ENCODE measurements at regions not wholly inside any gene's neighbourhood (a gene's known extent, or its start where the extent isn't known, plus 50 kb on each side); places are given as distances from the start of the nearest gene placed in this dataset.
A peak's percentile ranks its signal among the peaks of the same experiment; 100 is the strongest.

DNA sequence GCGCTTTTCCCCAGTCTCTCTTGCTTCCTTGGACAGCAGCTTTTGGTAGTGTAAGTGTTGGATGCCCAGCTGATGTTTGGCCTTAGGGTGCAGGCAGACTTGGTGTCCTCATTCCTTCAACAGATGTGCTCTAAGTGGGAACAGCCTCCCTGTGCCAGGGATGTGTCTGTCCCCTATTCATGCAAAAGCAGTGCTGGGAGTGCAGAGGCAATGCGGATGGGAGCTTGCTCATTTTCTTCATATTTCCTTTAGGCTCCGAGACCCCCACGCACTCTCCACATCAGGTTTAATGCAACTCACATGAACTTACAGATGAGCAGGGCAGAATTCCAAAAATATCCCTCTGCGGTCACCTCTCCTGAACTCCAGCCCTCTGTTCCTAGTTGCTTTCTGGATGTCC is 96.1 kb downstream of the IER5 start:
- TF ChIP-seq, protein P1, sequence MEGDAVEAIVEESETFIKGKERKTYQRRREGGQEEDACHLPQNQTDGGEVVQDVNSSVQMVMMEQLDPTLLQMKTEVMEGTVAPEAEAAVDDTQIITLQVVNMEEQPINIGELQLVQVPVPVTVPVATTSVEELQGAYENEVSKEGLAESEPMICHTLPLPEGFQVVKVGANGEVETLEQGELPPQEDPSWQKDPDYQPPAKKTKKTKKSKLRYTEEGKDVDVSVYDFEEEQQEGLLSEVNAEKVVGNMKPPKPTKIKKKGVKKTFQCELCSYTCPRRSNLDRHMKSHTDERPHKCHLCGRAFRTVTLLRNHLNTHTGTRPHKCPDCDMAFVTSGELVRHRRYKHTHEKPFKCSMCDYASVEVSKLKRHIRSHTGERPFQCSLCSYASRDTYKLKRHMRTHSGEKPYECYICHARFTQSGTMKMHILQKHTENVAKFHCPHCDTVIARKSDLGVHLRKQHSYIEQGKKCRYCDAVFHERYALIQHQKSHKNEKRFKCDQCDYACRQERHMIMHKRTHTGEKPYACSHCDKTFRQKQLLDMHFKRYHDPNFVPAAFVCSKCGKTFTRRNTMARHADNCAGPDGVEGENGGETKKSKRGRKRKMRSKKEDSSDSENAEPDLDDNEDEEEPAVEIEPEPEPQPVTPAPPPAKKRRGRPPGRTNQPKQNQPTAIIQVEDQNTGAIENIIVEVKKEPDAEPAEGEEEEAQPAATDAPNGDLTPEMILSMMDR (IDR thresholded peaks at IDR 0.05), result no peak

DNA sequence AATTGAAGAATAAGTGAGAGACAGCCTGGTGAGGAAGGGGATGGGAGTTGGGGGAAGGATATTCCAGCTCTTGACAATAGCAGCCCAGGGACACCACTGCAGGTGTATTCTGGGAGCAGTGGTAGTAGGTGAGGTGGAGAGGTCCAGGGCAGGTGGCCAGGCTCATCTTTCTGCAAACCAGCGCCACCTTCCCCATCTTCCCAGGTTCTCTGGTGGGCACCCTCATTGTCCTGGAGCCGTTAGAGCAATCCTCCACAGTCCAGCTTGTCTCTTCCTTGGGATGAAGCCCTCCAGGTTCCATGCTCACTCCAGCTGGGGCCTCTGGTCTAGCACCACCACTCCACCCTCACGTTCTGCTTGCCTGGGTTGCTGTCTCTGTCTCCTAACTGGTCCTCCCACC is 97.0 kb downstream of the IER5 start:
- TF ChIP-seq, protein P1 (IDR thresholded peaks at IDR 0.05), result no peak

DNA sequence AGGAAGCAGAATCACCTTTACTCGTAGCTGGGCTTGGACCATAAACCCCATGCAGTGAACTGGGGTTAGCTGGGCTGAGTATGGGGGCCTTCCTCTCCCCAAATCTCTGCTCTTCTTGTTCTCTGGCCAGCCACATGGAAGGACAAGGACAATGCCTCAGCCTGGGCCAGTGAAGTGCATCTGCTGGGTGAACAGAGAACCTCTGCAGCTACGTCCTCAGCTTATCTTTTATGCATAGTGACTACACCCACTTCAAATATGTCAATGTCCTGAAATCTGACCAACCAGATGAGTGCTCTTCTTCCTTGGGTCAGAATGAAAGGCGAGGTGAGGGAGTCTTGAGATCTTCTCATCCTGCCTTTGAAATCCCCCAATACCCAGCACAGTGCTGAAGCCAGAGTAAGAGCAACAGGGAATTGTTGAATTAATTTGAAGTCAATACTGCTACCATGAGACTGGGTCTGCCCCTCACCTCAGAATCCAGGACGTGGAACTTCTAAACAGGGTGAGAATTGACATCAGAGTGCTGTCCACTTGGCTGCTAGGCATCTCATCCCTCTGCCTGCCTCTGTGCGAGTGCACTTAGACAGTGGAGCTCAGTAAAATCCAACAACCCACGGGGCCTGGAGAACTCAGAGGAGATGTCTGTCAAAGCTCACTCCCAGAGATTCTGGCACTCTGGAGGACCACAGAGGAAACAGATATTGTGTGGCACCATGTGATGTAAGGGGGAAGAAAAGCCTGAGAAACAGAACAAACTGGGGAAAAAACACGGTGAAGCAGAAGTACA is 99.0 kb downstream of the IER5 start:
- TF ChIP-seq, protein P1 (IDR thresholded peaks at IDR 0.05), result no peak

DNA sequence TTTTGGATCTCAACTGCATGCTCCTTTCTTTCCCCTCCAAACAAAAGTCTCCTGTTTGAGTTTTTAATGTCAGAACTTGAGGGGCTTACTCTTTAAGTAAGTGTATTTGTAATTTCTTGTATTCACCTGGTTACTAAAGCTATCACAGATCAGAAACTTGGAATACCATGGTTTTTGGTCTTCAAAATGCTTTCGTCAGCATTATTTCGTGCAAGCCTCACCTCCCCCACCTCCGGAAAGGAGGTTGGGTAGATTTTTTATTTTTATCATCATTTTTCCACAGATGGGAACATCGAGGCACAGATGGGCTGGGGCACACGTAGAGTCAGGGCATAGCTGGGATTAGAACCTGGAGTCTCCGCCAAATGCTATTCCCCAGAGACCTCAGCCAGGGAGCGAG is 100.7 kb downstream of the IER5 start:
- TF ChIP-seq, protein P1 (IDR thresholded peaks at IDR 0.05), result no peak

DNA sequence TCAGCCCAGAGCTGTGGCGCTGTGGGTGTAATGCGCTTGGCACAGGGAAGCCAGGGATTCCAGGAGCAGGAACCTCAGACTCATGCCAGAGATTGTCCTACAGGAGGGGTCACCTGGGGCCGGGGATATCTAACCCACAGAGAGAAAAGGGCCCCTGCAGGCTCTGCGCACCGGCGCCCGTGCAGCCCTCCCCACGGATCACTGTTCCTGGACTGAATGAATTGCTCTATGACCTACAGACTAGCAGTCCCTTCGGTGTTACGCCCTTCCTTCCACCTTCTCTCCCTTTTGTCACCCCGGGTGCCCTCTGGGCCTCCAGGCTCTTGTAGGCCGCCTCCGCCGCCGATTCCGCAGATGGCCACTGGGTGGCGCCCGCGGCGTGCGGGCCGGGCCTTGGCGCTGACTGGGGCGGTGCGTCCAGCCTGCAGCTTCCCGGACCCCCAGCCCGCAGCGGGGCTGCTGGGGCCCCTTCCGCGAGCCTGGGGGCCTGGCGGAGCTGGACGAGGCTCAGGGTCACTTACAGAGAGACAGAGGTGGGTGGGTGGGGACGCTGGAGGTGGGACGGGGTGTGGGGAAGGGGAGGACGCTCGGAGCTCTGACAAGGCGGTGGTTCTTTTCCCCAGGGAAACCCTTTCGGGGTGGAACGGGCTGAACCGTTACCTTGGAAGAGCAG is 101.3 kb downstream of the IER5 start:
- TF ChIP-seq, protein P1 (IDR thresholded peaks at IDR 0.05), result peak; percentile 100

DNA sequence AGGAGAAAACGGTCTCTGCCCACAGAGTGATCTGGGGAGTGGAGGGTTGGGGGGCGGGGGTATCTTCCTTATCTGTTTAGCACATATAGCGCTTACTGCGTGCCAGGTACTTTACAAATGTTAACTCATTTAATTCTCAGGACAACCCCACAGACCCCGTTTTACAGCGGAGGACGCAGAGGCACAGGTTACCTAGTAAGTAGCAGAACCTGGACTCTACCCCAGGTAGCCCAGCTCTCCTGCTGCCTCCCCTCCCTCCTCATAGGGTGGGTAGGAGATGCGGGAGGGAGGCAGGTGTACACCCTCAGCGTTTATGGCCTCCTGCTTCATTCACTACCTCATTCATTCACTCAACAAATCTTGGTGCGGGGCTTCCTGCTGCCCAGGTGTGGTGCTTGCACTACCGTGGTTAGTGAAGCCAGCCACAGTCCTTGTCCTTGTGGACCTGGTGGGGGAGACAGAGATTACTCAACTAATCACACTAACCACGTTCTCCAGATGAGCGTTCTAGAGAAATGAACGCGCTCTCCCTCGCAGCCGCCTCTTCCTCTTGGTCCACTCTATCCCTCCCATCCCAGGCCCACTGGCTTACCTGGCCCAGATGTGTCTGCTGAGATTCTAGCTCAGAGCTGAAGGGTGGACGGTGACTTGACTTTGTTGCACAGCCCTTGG is 102.0 kb downstream of the IER5 start:
- TF ChIP-seq, protein P1 (IDR thresholded peaks at IDR 0.05), result no peak

DNA sequence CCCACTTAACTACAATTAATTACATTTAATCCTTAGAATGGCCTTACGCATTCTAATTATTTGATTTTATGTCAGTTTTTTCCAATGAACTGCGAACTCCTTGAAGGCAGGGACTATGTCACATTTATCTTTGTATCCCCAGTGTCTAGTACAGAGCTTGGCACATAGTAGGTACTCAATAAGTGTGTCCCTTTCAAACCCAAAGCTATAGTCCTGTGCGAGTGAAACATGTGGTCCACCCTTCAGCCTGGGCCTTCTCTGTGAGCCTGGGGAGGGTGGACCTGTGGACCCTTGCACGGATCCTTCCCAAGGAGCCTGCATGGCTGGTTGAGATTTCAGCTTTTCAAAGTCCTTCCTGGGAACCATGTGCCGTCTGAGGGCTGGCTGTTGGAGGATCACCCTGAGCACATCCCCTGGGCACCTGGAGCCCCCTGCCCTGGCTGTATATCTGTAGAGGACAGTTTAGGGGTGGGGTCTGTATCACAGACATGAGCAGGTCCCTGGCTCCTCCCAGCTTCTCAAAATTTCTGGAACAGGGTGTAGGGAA is 103.1 kb downstream of the IER5 start:
- TF ChIP-seq, protein P1 (IDR thresholded peaks at IDR 0.05), result no peak
